HL-60 (cell line): ENCODE measurements at regions not wholly inside any gene's neighbourhood (a gene's known extent, or its start where the extent isn't known, plus 50 kb on each side); places are given as distances from the start of the nearest gene placed in this dataset.

Source experiments
- DNase-seq, 2 experiments: peaks; one replicate each; pipeline ENCODE4 v3.0.0-alpha.2; 2010 to 2020; ENCODE audit warnings: low read depth in 1 of 2, low spot score in 1 of 2
- H3K27ac ChIP-seq: fragments of 250-450 bp; sonication (Bioruptor Pico); replicated peaks from 2 replicates; pipeline ENCODE4 v1.5.1; 2020; ENCODE audit warnings: mild to moderate bottlenecking, moderate library complexity
- H3K27me3 ChIP-seq: fragments of 250-450 bp; sonication (Bioruptor Pico); 2 replicates; pipeline ENCODE4 v1.5.1; 2021; ENCODE audit warnings: mild to moderate bottlenecking, moderate library complexity; ENCODE audit not compliant: insufficient read depth, poor library complexity, severe bottlenecking
- H3K4me3 ChIP-seq: replicated peaks from 2 replicates; pipeline ENCODE4 v1.5.1; 2011; ENCODE audit warnings: mild to moderate bottlenecking, control low read depth, low read length; ENCODE audit not compliant: insufficient read depth
- GABPA ChIP-seq: IDR thresholded peaks from 2 replicates; pipeline ENCODE4 v1.6.1; 2012; ENCODE audit warnings: low read depth
- POLR2AphosphoS5 ChIP-seq: IDR thresholded peaks from 2 replicates; pipeline ENCODE4 v1.6.1; 2012; ENCODE audit warnings: low read depth
- SPI1 ChIP-seq: IDR thresholded peaks from 2 replicates; pipeline ENCODE4 v1.6.1; 2012; ENCODE audit warnings: low read depth, mild to moderate bottlenecking, borderline replicate concordance
- TF ChIP-seq, protein P1 (sequence below): IDR thresholded peaks from one replicate; pipeline ENCODE4 v1.5.1; 2011; ENCODE audit warnings: low read length, control low read depth, inconsistent platforms; ENCODE audit not compliant: insufficient read depth
- TF ChIP-seq, protein P2 (sequence below): IDR thresholded peaks from 2 replicates; pipeline ENCODE4 v1.6.1; 2012; ENCODE audit warnings: low read depth; ENCODE audit not compliant: insufficient replicate concordance

DNA sequence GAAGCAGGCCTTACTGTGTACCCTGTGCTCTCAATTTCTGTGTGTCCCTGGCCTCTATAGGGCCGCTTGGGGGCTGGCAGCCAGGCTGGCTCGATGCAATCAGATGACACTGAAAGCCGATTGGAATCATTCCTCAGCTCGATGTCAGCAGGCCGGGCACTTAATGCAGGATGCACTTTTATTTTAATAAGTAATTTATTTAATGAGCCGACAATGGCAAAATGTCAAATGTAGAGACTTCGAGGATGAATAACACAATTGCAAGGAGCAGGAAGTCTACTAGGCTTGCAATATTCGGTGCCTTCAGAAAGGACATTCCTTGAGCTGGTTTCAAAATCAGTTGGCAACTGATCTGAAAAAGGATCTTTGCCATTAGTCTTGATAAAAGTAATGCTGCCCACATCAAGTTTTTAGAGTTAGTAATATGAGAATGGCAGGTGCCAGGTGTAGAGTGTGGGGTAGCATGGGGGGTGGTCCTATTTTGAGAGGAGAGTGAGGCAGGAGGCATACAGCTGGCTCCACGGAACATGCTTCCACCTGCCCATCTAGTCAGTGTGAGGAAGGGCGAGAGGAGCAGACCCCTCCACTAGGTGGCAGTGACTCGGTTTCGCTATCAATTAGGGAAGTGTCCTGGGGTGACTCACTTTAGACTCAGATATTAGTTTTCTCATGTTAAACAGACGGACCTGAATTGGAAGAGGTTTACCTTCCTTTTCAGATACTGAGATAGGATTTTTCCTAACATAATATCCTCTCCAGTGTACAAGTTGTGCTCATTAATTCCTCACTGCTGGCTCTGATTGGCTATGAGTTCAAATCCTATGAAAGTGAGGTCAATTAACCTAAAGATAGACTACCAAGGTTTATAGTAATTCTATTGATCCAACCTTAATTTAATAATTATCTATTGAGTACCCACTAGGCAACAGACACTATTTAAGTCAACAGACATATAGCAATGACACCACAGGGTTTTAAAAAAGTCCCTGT, 80.9 kb downstream of the NABP1 start:
- no peak overlapping the region for H3K27ac ChIP-seq
- peak; percentile 11 to 77 for DNase-seq
- H3K4me3 ChIP-seq = no peak overlapping the region
- H3K27me3 ChIP-seq = peaks cover 6% of the 10 kb centered on the region
- TF ChIP-seq, protein P1, sequence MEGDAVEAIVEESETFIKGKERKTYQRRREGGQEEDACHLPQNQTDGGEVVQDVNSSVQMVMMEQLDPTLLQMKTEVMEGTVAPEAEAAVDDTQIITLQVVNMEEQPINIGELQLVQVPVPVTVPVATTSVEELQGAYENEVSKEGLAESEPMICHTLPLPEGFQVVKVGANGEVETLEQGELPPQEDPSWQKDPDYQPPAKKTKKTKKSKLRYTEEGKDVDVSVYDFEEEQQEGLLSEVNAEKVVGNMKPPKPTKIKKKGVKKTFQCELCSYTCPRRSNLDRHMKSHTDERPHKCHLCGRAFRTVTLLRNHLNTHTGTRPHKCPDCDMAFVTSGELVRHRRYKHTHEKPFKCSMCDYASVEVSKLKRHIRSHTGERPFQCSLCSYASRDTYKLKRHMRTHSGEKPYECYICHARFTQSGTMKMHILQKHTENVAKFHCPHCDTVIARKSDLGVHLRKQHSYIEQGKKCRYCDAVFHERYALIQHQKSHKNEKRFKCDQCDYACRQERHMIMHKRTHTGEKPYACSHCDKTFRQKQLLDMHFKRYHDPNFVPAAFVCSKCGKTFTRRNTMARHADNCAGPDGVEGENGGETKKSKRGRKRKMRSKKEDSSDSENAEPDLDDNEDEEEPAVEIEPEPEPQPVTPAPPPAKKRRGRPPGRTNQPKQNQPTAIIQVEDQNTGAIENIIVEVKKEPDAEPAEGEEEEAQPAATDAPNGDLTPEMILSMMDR = peak; percentile 82
- TF ChIP-seq POLR2AphosphoS5 = no peak
- TF ChIP-seq GABPA = no peak
- peak; percentile 94 for TF ChIP-seq SPI1
- TF ChIP-seq, protein P2, sequence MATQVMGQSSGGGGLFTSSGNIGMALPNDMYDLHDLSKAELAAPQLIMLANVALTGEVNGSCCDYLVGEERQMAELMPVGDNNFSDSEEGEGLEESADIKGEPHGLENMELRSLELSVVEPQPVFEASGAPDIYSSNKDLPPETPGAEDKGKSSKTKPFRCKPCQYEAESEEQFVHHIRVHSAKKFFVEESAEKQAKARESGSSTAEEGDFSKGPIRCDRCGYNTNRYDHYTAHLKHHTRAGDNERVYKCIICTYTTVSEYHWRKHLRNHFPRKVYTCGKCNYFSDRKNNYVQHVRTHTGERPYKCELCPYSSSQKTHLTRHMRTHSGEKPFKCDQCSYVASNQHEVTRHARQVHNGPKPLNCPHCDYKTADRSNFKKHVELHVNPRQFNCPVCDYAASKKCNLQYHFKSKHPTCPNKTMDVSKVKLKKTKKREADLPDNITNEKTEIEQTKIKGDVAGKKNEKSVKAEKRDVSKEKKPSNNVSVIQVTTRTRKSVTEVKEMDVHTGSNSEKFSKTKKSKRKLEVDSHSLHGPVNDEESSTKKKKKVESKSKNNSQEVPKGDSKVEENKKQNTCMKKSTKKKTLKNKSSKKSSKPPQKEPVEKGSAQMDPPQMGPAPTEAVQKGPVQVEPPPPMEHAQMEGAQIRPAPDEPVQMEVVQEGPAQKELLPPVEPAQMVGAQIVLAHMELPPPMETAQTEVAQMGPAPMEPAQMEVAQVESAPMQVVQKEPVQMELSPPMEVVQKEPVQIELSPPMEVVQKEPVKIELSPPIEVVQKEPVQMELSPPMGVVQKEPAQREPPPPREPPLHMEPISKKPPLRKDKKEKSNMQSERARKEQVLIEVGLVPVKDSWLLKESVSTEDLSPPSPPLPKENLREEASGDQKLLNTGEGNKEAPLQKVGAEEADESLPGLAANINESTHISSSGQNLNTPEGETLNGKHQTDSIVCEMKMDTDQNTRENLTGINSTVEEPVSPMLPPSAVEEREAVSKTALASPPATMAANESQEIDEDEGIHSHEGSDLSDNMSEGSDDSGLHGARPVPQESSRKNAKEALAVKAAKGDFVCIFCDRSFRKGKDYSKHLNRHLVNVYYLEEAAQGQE = no peak

DNA sequence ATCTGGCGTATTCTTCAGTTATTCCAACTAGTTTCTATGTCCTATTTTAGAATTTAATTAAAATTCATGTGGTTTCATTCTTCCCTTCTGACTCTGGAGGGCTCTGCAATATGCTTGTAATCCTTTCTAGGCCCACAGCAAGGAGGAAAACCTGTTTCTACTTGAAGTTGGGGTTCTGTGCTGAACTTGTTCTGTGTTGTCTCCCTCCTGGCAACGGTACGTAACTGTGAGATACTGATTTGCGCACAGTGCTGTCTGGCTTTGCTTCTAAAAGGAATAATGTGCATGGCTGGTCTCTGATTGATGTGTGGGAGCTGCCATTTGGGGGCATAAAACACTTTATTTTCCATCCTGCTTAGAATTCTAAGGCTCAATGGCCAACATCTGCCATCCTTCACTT, 81.7 kb downstream of the NABP1 start:
- Histone ChIP-seq H3K4me3 (no peak overlapping the region), H3K27me3 (peaks cover 4% of the 10 kb centered on the region), H3K27ac (no peak overlapping the region)
- TF ChIP-seq GABPA (no peak), SPI1 (no peak), POLR2AphosphoS5 (no peak)
- TF ChIP-seq, protein P2 = no peak
- TF ChIP-seq, protein P1 = no peak
- DNase-seq = no peak

DNA sequence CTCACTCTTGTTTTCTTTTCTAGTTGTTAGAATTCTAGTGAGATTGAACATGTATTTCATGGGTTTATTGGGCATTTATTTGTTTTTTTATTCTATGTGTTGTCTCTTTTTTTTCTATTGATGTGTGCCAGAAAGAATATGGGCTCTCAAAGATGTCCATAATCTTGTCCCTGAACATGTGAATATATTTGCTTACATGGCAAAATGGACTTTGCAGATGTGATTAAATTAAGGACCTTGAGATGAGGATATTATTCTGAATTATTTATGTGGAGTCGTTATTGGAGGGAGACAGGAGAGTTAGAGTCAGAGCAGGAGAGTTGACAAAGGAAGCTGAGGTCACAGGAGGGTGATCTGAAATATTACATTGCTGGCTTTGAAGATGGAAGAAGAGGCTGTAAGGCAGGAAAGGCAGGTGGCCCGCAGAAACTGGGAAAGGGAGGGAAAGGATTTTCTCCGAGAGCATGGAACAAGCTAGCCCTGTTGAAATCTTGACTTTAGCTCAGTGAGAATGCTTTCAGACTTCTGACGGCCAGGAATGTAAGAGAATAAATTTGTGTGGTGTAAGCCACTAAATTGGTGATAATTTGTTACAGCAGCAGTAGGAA, 82.8 kb downstream of the NABP1 start:
- TF ChIP-seq GABPA (no peak), POLR2AphosphoS5 (no peak), SPI1 (no peak)
- TF ChIP-seq, protein P1 = no peak
- TF ChIP-seq, protein P2 = no peak
- no peak for DNase-seq
- Histone ChIP-seq H3K4me3 (no peak overlapping the region), H3K27ac (no peak overlapping the region), H3K27me3 (no peaks in the 10 kb centered on the region)
